ENCODE measurements at regions not wholly inside any gene's neighbourhood (a gene's known extent, or its start where the extent isn't known, plus 50 kb on each side); places are given as distances from the start of the nearest gene placed in this dataset.
"Not testable (repeated sequence)": the region's sequence is repeated elsewhere in the genome, so short reads cannot be mapped to it uniquely, and the experiment has no call there.

DNA sequence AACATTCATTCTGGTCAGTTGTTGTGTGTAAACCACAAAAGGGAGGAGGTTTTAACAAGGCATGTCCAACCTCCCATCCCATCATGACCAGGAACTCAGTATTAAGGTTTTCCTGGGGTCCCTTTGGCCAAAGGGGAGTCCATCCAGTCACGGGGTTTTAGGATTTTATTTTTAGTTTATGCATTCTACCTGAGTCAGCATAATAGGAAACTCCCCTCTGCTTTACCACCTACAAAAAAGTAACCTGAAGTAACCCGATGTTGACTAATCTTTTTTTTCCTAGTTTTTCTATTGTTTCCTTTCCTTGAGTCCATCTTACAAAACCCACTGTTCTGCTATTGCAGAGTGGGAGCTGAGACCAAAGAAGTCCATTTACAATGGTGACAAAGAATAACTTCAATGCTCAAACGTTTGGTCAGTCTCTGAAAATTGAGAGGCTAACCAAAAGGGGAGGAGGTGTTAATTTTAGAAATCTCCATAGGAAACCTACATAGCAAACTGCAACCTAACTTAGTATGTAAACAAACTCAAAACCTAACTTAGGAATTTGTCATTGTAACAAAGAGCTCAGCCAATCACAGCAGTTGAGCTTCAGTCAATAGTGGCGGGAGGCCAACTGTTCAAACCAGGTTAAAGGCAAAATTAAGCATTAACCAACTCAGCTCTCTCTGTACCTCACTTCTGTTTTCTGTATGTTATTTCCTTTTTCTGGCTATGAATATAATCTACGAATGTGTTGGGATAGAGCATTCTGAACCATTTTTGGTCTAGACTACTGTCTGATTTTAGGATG lies 1954.1 kb downstream of the PCDH9 start:
- Histone ChIP-seq H3K36me3 (no peaks in the 10 kb centered on the region), H3K9me3 (no peaks in the 10 kb centered on the region), H3K27ac (no peak overlapping the region), H3K4me1 (no peaks in the 10 kb centered on the region), H3K4me3 (no peak overlapping the region), H3K27me3 (no peaks in the 10 kb centered on the region)
- TF ChIP-seq, protein P1, sequence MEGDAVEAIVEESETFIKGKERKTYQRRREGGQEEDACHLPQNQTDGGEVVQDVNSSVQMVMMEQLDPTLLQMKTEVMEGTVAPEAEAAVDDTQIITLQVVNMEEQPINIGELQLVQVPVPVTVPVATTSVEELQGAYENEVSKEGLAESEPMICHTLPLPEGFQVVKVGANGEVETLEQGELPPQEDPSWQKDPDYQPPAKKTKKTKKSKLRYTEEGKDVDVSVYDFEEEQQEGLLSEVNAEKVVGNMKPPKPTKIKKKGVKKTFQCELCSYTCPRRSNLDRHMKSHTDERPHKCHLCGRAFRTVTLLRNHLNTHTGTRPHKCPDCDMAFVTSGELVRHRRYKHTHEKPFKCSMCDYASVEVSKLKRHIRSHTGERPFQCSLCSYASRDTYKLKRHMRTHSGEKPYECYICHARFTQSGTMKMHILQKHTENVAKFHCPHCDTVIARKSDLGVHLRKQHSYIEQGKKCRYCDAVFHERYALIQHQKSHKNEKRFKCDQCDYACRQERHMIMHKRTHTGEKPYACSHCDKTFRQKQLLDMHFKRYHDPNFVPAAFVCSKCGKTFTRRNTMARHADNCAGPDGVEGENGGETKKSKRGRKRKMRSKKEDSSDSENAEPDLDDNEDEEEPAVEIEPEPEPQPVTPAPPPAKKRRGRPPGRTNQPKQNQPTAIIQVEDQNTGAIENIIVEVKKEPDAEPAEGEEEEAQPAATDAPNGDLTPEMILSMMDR (IDR thresholded peaks at IDR 0.05) = no peak
- TF ChIP-seq POLR2AphosphoS5 (IDR thresholded peaks at IDR 0.05) = no peak
- TF ChIP-seq POLR2A (IDR thresholded peaks at IDR 0.05) = no peak
- TF ChIP-seq EP300 (IDR thresholded peaks at IDR 0.05) = no peak
- DNase-seq (ENCODE audit: low spot score in 2 of 2) = no peak
- WGBS = 76% methylated on average over 5 of the region's 5 CpGs

DNA sequence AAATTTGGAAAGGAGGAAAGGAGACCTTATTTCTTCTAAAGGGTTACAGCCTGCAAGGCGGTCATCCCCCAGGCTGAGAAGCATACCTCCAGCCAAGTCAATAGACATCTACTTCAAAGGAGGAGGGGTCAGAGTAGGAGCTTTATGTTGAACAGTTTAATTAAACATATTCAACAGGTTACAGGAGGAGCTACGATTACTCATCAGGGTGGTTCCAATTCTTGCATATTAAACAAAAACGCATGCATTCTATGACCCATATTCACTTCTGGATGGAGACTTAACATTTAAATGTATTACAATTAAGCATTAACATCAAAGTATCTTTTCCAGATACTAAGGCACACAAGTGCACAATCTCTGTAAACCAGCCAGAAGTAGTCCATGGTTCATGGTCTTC lies 1955.0 kb downstream of the PCDH9 start:
- Histone ChIP-seq H3K27ac (no peak overlapping the region), H3K4me1 (no peaks in the 10 kb centered on the region), H3K9me3 (no peaks in the 10 kb centered on the region), H3K4me3 (no peak overlapping the region), H3K36me3 (no peaks in the 10 kb centered on the region), H3K27me3 (no peaks in the 10 kb centered on the region)
- TF ChIP-seq EP300 (IDR thresholded peaks at IDR 0.05) (no peak), POLR2A (IDR thresholded peaks at IDR 0.05) (no peak), POLR2AphosphoS5 (IDR thresholded peaks at IDR 0.05) (no peak)
- TF ChIP-seq, protein P1 (IDR thresholded peaks at IDR 0.05) = no peak
- no peak for DNase-seq (ENCODE audit: low spot score in 2 of 2)
- WGBS = 94% methylated on average over 3 of the region's 3 CpGs

DNA sequence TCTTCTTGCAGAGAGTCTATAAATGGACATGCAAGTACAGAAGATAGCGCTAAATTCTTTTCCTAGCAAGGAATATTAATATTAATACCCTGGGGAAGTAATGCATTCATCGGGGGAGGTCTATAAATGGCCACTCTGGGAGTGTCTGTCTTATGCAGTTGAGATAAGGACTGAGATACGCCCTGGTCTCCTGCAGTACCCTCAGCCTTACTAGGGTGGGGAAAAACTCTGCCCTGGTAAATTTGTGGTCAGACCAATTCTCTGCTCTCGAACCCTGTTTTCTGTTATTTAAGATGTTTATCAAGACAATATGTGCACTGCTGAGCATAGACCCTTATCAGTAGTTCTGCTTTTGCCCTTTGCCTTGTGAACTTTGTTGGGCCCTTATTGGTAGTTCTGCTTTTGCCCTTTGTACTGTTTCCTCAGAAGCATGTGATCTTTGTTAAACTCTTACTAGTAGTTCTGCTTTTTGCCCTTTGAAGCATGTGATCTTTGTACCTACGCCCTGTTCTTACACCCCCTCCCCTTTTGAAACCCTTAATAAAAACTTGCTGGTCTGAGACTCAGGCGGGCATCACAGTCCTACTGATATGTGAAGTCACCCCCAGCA lies 1956.2 kb downstream of the PCDH9 start:
- H3K27ac ChIP-seq; H3K4me3 ChIP-seq; DNase-seq (ENCODE audit: low spot score in 2 of 2); H3K9me3 ChIP-seq; H3K36me3 ChIP-seq; H3K4me1 ChIP-seq; H3K27me3 ChIP-seq: not testable (repeated sequence)
- WGBS = 90% methylated on average over 6 of the region's 6 CpGs

DNA sequence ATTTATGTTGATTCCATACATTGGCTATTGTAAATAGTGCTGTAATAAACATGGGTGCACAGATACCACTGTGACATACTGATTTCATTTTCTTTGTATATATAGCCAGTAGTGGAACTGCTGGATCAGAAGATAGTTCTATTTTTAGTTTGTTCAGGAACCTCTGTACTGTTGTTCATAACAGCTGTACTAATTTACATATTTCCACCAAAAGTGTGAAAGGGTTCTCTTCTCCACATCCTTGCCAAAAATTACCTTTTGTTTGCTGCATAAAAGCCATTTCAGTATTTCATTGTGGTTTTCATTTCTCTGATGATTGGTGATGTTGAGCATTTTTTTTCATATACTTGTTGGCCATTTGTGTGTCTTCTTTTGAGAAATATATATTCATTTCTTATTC lies 1962.1 kb downstream of the PCDH9 start:
- Histone ChIP-seq H3K9me3 (no peaks in the 10 kb centered on the region), H3K27me3 (no peaks in the 10 kb centered on the region), H3K4me3 (no peak overlapping the region), H3K27ac (no peak overlapping the region), H3K36me3 (no peaks in the 10 kb centered on the region), H3K4me1 (no peaks in the 10 kb centered on the region)
- TF ChIP-seq POLR2A (IDR thresholded peaks at IDR 0.05) (no peak), EP300 (IDR thresholded peaks at IDR 0.05) (no peak), POLR2AphosphoS5 (IDR thresholded peaks at IDR 0.05) (no peak)
- TF ChIP-seq, protein P1 (IDR thresholded peaks at IDR 0.05) = no peak
- DNase-seq (ENCODE audit: low spot score in 2 of 2) = no peak

DNA sequence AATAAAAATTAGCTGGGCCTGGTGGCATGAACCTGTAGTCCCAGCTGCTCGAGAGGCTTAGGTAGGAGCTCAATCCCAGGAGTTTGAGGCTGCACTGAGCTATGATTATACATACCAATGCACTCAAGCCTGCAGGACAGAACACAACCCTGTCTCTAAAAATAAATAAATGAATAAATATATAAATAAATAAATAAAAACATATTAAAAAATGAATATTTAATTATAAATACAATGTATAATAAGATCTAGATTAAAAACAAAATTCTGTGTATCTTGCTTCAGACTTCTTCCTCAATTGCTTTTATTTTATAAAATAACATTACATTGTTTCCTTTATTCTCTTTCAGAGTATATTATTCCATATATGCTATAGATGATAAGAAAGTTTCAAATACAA lies 1964.1 kb downstream of the PCDH9 start:
- Histone ChIP-seq H3K4me3 (no peak overlapping the region), H3K4me1 (no peaks in the 10 kb centered on the region), H3K9me3 (no peaks in the 10 kb centered on the region), H3K27me3 (no peaks in the 10 kb centered on the region), H3K27ac (no peak overlapping the region), H3K36me3 (no peaks in the 10 kb centered on the region)
- DNase-seq (ENCODE audit: low spot score in 2 of 2) = no peak
- WGBS = 57% methylated on average over 1 of the region's 1 CpG
- no peak for TF ChIP-seq POLR2AphosphoS5 (IDR thresholded peaks at IDR 0.05)
- TF ChIP-seq, protein P1 (IDR thresholded peaks at IDR 0.05) = no peak
- no peak for TF ChIP-seq EP300 (IDR thresholded peaks at IDR 0.05)
- TF ChIP-seq POLR2A (IDR thresholded peaks at IDR 0.05) = no peak

Measured in suprapubic skin (tissue), 4 donors.